Neural progenitor cell (in vitro differentiated cells): ENCODE measurements at regions not wholly inside any gene's neighbourhood (a gene's known extent, or its start where the extent isn't known, plus 50 kb on each side); places are given as distances from the start of the nearest gene placed in this dataset.

Experiments used
- DNase-seq: peaks from one replicate; pipeline ENCODE4 v3.0.0-alpha.2; 2016; ENCODE audit warnings: low spot score
- H2AFZ ChIP-seq: fragments of 200-600 bp; sonication (generic); replicated peaks from 2 replicates; pipeline ENCODE4 v1.6.1; 2016; ENCODE audit warnings: antibody characterized with exemption
- H3F3A ChIP-seq: fragments of 200-600 bp; sonication (generic); 2 replicates; pipeline ENCODE4 v1.6.1; 2016; ENCODE audit warnings: antibody characterized with exemption, low read depth
- H3K27ac ChIP-seq: fragments of 200-600 bp; sonication (generic); 2 replicates; pipeline ENCODE4 v1.5.1; 2016; ENCODE audit warnings: mild to moderate bottlenecking
- H3K27me3 ChIP-seq: fragments of 200-600 bp; sonication (generic); 2 replicates; pipeline ENCODE4 v1.6.1; 2016; ENCODE audit warnings: mild to moderate bottlenecking, moderate library complexity
- H3K36me3 ChIP-seq: fragments of 200-600 bp; sonication (generic); 2 replicates; pipeline ENCODE4 v1.5.1; 2016
- H3K4me1 ChIP-seq: fragments of 200-600 bp; sonication (generic); 2 replicates; pipeline ENCODE4 v1.6.1; 2016; ENCODE audit warnings: mixed run types
- H3K4me2 ChIP-seq: fragments of 200-600 bp; sonication (generic); 2 replicates; pipeline ENCODE4 v1.6.1; 2016
- H3K4me3 ChIP-seq: fragments of 200-600 bp; sonication (generic); 2 replicates; pipeline ENCODE4 v1.5.1; 2016
- H3K79me2 ChIP-seq: fragments of 200-600 bp; sonication (generic); 2 replicates; pipeline ENCODE4 v1.6.1; 2016; ENCODE audit warnings: low read depth
- H3K9ac ChIP-seq: fragments of 200-600 bp; sonication (generic); 2 replicates; pipeline ENCODE4 v1.6.1; 2016
- H3K9me3 ChIP-seq: fragments of 200-600 bp; sonication (generic); 2 replicates; pipeline ENCODE4 v1.5.1; 2016; ENCODE audit warnings: low read depth
- H4K20me1 ChIP-seq: fragments of 200-600 bp; sonication (generic); 2 replicates; pipeline ENCODE4 v1.6.1; 2016; ENCODE audit warnings: low read depth
- H3K27ac Mint-ChIP-seq: 3 replicates; pipeline ENCODE4 v1.8.0; 2021; ENCODE audit warnings: mixed read lengths
- H3K27me3 Mint-ChIP-seq: 2 replicates; pipeline ENCODE4 v1.8.0; 2022; ENCODE audit warnings: low read depth, mild to moderate bottlenecking, inconsistent platforms, moderate library complexity, mixed read lengths; ENCODE audit not compliant: insufficient read depth
- H3K36me3 Mint-ChIP-seq: 3 replicates; pipeline ENCODE4 v1.8.0; 2021; ENCODE audit warnings: mixed read lengths
- H3K4me1 Mint-ChIP-seq: 3 replicates; pipeline ENCODE4 v1.8.0; 2021; ENCODE audit warnings: mixed read lengths
- H3K4me3 Mint-ChIP-seq: 3 replicates; pipeline ENCODE4 v1.8.0; 2021; ENCODE audit warnings: mild to moderate bottlenecking, moderate library complexity, mixed read lengths
- H3K9me3 Mint-ChIP-seq: 3 replicates; pipeline ENCODE4 v1.8.0; 2020; ENCODE audit warnings: mixed read lengths
- CTCF ChIP-seq: fragments of 200-600 bp; sonication (generic); IDR thresholded peaks from 2 replicates; pipeline ENCODE4 v1.5.1; 2017; ENCODE audit warnings: antibody characterized with exemption, mild to moderate bottlenecking
- EZH2 ChIP-seq: fragments of 200-600 bp; sonication (generic); IDR thresholded peaks from 2 replicates; pipeline ENCODE4 v1.6.1; 2017; ENCODE audit warnings: antibody characterized with exemption, mild to moderate bottlenecking, moderate library complexity
- EZH2phosphoT487 ChIP-seq: fragments of 200-600 bp; sonication (generic); IDR thresholded peaks from 2 replicates; pipeline ENCODE4 v1.6.1; 2017; ENCODE audit warnings: antibody characterized with exemption

GRCh38 chr1:187872550-187872949 lies 1043.8 kb downstream of the PLA2G4A start:
- no peak overlapping the region for H3K27ac ChIP-seq
- no peaks in the 10 kb centered on the region for H3K36me3 ChIP-seq
- Mint-ChIP-seq H3K27me3 (no peaks in the 10 kb centered on the region), H3K4me3 (no peak overlapping the region), H3K36me3 (no peaks in the 10 kb centered on the region), H3K27ac (no peak overlapping the region), H3K9me3 (no peaks in the 10 kb centered on the region), H3K4me1 (peaks cover 2% of the 10 kb centered on the region)
- no peak overlapping the region for H3K4me3 ChIP-seq
- peaks cover 3% of the 10 kb centered on the region for H3K4me1 ChIP-seq
- H3K4me2 ChIP-seq, result no peak overlapping the region
- H3K9me3 ChIP-seq, result no peaks in the 10 kb centered on the region
- no peaks in the 10 kb centered on the region for H4K20me1 ChIP-seq
- no peaks in the 10 kb centered on the region for H3F3A ChIP-seq
- H3K27me3 ChIP-seq, result no peaks in the 10 kb centered on the region
- no peak overlapping the region for H2AFZ ChIP-seq
- H3K79me2 ChIP-seq, result no peaks in the 10 kb centered on the region
- no peak for DNase-seq
- H3K9ac ChIP-seq, result no peak overlapping the region
- TF ChIP-seq EZH2 (no peak), CTCF (no peak), EZH2phosphoT487 (no peak)

- DNase-seq, result no peak
These were observed 1044.4 kb downstream of the PLA2G4A start for GRCh38 chr1:187873126-187873525.

GRCh38 chr1:187876775-187877174 lies 1048.0 kb downstream of the PLA2G4A start:
- Histone ChIP-seq H3K27ac (no peak overlapping the region), H3K9me3 (no peaks in the 10 kb centered on the region), H3K4me3 (no peak overlapping the region), H4K20me1 (no peaks in the 10 kb centered on the region), H3F3A (no peaks in the 10 kb centered on the region), H3K36me3 (no peaks in the 10 kb centered on the region), H3K4me2 (no peak overlapping the region), H3K79me2 (no peaks in the 10 kb centered on the region), H3K9ac (no peak overlapping the region), H3K27me3 (no peaks in the 10 kb centered on the region), H3K4me1 (peaks cover 3% of the 10 kb centered on the region), H2AFZ (no peak overlapping the region)
- DNase-seq, result no peak
- TF ChIP-seq CTCF (no peak), EZH2 (no peak), EZH2phosphoT487 (no peak)
- H3K36me3 Mint-ChIP-seq, result no peaks in the 10 kb centered on the region
- no peak overlapping the region for H3K4me3 Mint-ChIP-seq
- no peaks in the 10 kb centered on the region for H3K27me3 Mint-ChIP-seq
- H3K4me1 Mint-ChIP-seq, result peaks cover 13% of the 10 kb centered on the region
- no peak overlapping the region for H3K27ac Mint-ChIP-seq
- H3K9me3 Mint-ChIP-seq, result no peaks in the 10 kb centered on the region

More at GRCh38 chr1:187873126-187873525, 1044.4 kb downstream of the PLA2G4A start:
- H3K27me3 Mint-ChIP-seq, result no peaks in the 10 kb centered on the region
- Histone ChIP-seq H4K20me1 (no peaks in the 10 kb centered on the region), H3F3A (no peaks in the 10 kb centered on the region), H3K4me2 (no peak overlapping the region), H3K36me3 (no peaks in the 10 kb centered on the region), H3K27ac (no peak overlapping the region), H3K79me2 (no peaks in the 10 kb centered on the region), H3K9ac (no peak overlapping the region), H3K4me3 (no peak overlapping the region), H3K9me3 (no peaks in the 10 kb centered on the region), H3K27me3 (no peaks in the 10 kb centered on the region), H3K4me1 (peaks cover 3% of the 10 kb centered on the region), H2AFZ (no peak overlapping the region)
- no peak overlapping the region for H3K4me3 Mint-ChIP-seq
- no peaks in the 10 kb centered on the region for H3K9me3 Mint-ChIP-seq
- H3K27ac Mint-ChIP-seq, result no peak overlapping the region
- H3K4me1 Mint-ChIP-seq, result peaks cover 3% of the 10 kb centered on the region
- no peak for TF ChIP-seq CTCF
- no peaks in the 10 kb centered on the region for H3K36me3 Mint-ChIP-seq

GRCh38 chr1:187877220-187877619 lies 1048.5 kb downstream of the PLA2G4A start:
- no peak overlapping the region for H3K27ac Mint-ChIP-seq
- no peaks in the 10 kb centered on the region for H3K36me3 Mint-ChIP-seq

More at GRCh38 chr1:187877220-187877619, 1048.5 kb downstream of the PLA2G4A start:
- Mint-ChIP-seq H3K9me3 (no peaks in the 10 kb centered on the region), H3K4me1 (peaks cover 13% of the 10 kb centered on the region), H3K4me3 (no peak overlapping the region), H3K27me3 (no peaks in the 10 kb centered on the region)
- no peak for TF ChIP-seq CTCF
- TF ChIP-seq EZH2, result no peak
- no peak for TF ChIP-seq EZH2phosphoT487
- H3F3A ChIP-seq, result no peaks in the 10 kb centered on the region
- no peak overlapping the region for H3K4me2 ChIP-seq
- peaks cover 3% of the 10 kb centered on the region for H3K4me1 ChIP-seq
- no peaks in the 10 kb centered on the region for H3K79me2 ChIP-seq
- no peaks in the 10 kb centered on the region for H3K36me3 ChIP-seq
- no peaks in the 10 kb centered on the region for H3K9me3 ChIP-seq
- H3K9ac ChIP-seq, result no peak overlapping the region
- H3K27me3 ChIP-seq, result no peaks in the 10 kb centered on the region
- DNase-seq, result peak; percentile 3
- no peaks in the 10 kb centered on the region for H4K20me1 ChIP-seq
- H3K27ac ChIP-seq, result no peak overlapping the region
- no peak overlapping the region for H3K4me3 ChIP-seq
- no peak overlapping the region for H2AFZ ChIP-seq
